ENCODE measurements at regions not wholly inside any gene's neighbourhood (a gene's known extent, or its start where the extent isn't known, plus 50 kb on each side); places are given as distances from the start of the nearest gene placed in this dataset.

DNA sequence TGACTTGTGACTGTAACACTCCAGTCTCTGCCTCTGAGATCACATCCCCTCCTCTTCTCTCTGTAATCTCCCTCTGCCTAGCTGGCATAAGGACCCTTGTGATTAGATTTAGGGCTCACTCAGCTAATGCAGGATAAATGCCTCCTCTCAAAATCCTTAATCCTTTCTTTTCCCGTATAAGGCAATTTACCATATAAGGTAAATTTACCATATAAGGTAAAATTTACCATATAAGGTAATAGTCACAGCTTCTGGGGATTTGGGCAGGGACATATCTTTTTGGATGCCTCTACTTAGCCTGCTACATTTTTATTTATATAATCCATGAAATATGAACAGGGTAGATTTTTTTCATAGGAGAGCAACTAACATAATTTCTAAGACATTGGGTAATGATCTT, 318.0 kb upstream of the PUM3 start:
- H3K4me1 ChIP-seq: no peaks in the 10 kb centered on the region
- no peaks in the 10 kb centered on the region for H3K36me3 ChIP-seq
- no peak overlapping the region for H3K27ac ChIP-seq
- TF ChIP-seq POLR2A (IDR thresholded peaks at IDR 0.05): no peak
- TF ChIP-seq EP300 (IDR thresholded peaks at IDR 0.05): no peak
- no peak for TF ChIP-seq POLR2AphosphoS5 (IDR thresholded peaks at IDR 0.05)
- TF ChIP-seq, protein P1, sequence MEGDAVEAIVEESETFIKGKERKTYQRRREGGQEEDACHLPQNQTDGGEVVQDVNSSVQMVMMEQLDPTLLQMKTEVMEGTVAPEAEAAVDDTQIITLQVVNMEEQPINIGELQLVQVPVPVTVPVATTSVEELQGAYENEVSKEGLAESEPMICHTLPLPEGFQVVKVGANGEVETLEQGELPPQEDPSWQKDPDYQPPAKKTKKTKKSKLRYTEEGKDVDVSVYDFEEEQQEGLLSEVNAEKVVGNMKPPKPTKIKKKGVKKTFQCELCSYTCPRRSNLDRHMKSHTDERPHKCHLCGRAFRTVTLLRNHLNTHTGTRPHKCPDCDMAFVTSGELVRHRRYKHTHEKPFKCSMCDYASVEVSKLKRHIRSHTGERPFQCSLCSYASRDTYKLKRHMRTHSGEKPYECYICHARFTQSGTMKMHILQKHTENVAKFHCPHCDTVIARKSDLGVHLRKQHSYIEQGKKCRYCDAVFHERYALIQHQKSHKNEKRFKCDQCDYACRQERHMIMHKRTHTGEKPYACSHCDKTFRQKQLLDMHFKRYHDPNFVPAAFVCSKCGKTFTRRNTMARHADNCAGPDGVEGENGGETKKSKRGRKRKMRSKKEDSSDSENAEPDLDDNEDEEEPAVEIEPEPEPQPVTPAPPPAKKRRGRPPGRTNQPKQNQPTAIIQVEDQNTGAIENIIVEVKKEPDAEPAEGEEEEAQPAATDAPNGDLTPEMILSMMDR (IDR thresholded peaks at IDR 0.05): no peak
- H3K9me3 ChIP-seq: no peaks in the 10 kb centered on the region
- H3K4me3 ChIP-seq: no peak overlapping the region
- ATAC-seq (ENCODE audit: low FRiP score in 2 of 2): no peak
- no peaks in the 10 kb centered on the region for H3K27me3 ChIP-seq
- WGBS, 2 donors: 85 to 89% methylated on average over 1 of the region's 1 CpG
- DNase-seq: no peak

DNA sequence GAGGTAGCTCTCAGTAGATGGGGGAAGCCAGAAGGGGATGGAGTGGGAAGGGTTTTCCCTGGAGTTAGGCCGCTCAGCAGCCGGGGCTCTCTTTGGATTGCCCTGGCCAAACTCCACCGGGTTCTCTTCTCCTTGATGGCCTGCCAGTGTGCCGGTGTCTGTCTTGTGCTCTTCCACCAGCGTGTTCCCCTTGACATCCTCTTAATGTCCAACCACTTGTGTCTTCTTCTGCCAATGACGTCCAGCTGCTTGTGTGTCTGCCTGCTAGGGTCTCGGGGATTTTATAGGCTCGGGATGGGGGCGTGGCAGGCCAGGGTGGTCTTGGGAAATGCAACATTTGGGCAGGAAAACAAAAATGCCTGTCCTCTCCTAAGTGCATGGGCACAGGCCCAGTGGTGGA, 313.1 kb upstream of the PUM3 start:
- TF ChIP-seq POLR2A (IDR thresholded peaks at IDR 0.05) (no peak), EP300 (IDR thresholded peaks at IDR 0.05) (no peak), POLR2AphosphoS5 (IDR thresholded peaks at IDR 0.05) (no peak)
- TF ChIP-seq, protein P1 (IDR thresholded peaks at IDR 0.05): no peak
- ATAC-seq (ENCODE audit: low FRiP score in 2 of 2) (no peak), DNase-seq (no peak)
- Histone ChIP-seq H3K36me3 (no peaks in the 10 kb centered on the region), H3K4me1 (no peaks in the 10 kb centered on the region), H3K27me3 (no peaks in the 10 kb centered on the region), H3K4me3 (no peak overlapping the region), H3K9me3 (no peaks in the 10 kb centered on the region), H3K27ac (no peak overlapping the region)
- 79 to 86% methylated on average over 9 of the region's 9 CpGs for WGBS, 2 donors

DNA sequence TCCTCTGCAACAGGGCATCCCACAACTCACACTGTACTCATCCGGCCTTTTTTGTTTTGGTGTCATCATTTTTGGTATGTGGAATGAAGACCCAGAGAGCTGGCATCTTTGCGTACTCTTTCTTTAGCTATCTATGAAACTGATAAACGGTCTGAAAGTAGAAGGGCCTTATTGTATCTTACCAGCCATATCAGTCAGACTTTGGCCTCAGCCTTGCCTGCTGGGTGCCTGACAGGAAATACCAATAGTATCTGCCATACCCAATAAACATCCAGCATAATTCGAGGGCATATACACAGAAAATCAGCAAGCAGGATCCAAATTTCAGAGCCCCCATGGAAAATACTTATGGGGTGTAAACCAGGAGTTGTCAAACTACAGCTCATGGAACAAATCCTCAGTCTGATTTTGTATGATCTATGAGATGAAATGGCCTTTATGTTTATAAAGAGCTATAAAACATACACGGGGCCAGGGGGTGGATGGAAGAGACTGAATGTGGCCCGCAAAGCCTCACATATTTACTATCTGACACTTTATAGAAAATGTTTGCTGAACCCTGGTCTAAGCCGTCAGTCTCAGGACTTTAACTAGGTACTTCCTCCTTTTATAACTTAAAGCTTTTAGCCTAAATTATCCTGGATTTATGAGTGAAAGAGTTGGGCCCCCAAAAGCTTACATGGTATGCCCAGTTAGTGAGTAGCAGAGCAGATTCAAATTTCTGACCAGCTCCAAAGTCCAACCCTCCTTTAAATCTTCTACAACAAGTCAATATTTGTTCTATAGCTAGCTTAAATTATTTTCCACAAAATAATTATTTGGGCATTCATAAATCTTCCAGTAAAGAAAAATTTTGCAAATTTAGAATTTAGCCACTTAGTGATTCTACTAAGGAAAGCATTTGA, 308.0 kb upstream of the PUM3 start:
- Histone ChIP-seq H3K9me3 (no peaks in the 10 kb centered on the region), H3K4me3 (no peak overlapping the region), H3K27ac (no peak overlapping the region), H3K27me3 (no peaks in the 10 kb centered on the region), H3K36me3 (no peaks in the 10 kb centered on the region), H3K4me1 (no peaks in the 10 kb centered on the region)
- DNase-seq (no peak), ATAC-seq (ENCODE audit: low FRiP score in 2 of 2) (no peak)
- 67% methylated on average over 7 of the region's 7 CpGs for WGBS, 2 donors
- TF ChIP-seq, protein P1 (IDR thresholded peaks at IDR 0.05): no peak
- TF ChIP-seq EP300 (IDR thresholded peaks at IDR 0.05): no peak

DNA sequence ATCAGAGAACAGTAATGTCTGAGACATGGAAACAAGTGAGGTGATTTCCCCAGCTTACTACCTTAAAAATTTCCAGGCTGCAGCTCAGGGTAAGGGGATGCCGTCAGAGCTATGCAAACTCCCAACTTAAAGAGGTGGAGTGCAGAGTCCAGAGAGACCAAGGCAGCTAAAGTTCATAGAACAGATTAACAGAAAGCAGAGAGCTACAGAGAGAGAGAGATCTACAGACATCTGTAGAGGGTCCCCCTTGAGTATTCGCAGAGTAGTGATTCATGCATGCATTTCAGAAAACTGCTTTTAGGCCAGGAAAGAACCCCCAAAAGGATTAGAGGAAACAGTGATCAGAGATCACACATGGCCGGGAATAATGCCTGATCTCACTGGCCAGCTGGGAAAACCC, 306.2 kb upstream of the PUM3 start:
- TF ChIP-seq POLR2AphosphoS5 (IDR thresholded peaks at IDR 0.05): no peak
- TF ChIP-seq, protein P1 (IDR thresholded peaks at IDR 0.05): no peak
- no peak for TF ChIP-seq EP300 (IDR thresholded peaks at IDR 0.05)
- no peak for TF ChIP-seq POLR2A (IDR thresholded peaks at IDR 0.05)
- H3K9me3 ChIP-seq: no peaks in the 10 kb centered on the region
- 74 to 80% methylated on average over 2 to 3 of the region's 3 CpGs for WGBS, 2 donors
- no peak overlapping the region for H3K27ac ChIP-seq
- no peaks in the 10 kb centered on the region for H3K36me3 ChIP-seq
- H3K4me3 ChIP-seq: no peak overlapping the region
- DNase-seq (no peak), ATAC-seq (ENCODE audit: low FRiP score in 2 of 2) (no peak)
- H3K27me3 ChIP-seq: no peaks in the 10 kb centered on the region
- H3K4me1 ChIP-seq: no peaks in the 10 kb centered on the region
